GM18861 (cell line): ENCODE measurements at regions not wholly inside any gene's neighbourhood (a gene's known extent, or its start where the extent isn't known, plus 50 kb on each side); places are given as distances from the start of the nearest gene placed in this dataset.
A peak's percentile ranks its signal among the peaks of the same experiment; 100 is the strongest.

Experiments
- ATAC-seq: cut with Tn5 transposase; IDR thresholded peaks from one replicate; pipeline ENCODE4 v1.9.1; 2021; ENCODE audit not compliant: unreplicated experiment

DNA sequence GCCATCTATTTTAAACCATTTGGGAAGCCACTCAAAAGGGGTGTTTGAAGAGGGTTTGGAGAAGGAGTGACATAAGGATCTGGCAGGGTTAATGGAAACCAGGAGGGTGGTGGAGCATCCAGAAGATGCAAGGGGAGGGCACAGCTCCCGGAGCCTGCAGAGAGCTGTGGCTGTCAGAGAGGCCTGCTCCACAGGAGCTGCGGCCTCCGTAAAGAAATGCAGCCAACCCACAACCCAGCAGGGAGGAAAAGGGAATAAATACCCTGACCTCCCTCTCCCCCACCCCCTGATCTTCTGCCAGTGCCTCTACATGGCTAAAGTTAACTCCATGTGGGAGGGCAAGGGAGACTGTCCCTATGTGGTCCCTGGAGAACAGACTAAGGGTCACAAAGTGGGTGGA lies 567.1 kb upstream of the POU3F3 start:
- ATAC-seq: no peak

DNA sequence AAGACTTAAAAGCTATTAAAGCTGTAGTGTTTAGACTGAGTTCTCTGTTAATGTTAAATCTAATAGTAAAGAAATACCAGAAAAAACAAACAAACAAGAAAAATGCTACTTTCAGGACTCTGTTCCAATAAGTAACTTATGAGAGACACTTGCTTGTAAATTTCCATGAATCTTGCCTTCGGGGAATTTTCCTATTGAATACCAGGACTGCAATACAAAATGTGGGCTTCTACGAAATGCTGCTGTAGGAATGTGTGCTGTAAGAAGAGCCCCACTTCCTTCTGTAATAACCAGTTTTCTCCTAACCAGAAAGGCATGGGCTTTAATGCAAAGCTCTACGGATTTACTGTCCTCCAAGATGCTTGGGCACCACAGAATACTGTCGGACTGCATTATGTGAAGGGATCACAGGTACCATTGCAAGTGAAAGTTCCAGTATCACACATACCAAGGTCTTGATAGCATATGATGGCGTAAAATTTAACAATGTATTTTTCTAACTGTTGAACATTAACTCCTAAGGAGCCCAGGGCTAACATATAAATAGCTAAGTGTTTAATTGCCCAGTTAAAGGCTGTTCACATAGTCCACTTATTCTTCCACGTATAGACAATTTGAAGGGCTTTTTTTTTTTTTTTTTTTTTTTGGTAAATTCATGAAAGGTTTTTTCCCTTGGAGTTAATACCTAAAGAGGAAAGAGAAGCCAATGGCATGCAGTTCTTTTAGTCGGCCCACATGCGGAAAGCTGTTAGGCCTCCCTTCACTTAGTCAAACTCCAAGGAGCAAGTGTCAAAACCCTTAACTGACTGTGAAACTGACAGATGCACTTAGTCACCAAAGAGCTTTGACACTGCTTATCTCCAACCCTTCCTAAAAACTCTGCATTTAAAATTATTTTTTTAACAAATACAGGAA lies 564.0 kb upstream of the POU3F3 start:
- ATAC-seq: no peak

DNA sequence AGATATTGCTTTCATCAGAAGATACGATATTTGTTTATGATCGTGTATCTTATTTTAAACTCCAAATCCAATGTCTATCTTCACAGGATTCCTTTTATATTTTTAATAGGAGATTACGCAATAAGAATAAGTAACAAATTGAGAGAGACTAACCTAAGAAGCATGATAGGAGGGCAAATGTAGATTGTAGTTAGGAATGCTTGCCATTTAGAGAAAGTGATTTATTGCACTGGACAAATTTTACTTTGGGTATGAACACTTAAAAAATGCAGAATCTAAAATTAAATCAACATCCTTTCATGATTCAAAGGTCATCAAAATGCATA lies 563.4 kb upstream of the POU3F3 start:
- no peak for ATAC-seq

DNA sequence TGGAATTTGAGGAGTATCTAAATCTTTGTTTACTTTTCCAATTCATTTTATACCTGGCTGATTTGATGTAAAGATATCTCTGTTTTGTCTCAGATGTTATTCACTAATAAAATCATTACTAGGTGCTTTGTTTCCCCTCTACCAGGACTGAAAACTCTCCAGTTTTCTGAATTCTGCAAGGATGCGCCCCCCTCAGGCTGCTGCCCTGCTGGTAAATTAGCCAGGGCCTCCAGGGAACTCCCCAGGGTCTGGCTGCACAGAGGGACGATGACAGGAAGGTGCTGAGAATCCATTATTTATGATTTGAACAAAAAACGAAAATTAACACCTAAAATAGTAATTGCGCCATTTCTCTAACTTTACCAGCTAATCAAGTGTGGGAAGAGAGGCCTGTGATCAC lies 541.2 kb upstream of the POU3F3 start:
- no peak for ATAC-seq

DNA sequence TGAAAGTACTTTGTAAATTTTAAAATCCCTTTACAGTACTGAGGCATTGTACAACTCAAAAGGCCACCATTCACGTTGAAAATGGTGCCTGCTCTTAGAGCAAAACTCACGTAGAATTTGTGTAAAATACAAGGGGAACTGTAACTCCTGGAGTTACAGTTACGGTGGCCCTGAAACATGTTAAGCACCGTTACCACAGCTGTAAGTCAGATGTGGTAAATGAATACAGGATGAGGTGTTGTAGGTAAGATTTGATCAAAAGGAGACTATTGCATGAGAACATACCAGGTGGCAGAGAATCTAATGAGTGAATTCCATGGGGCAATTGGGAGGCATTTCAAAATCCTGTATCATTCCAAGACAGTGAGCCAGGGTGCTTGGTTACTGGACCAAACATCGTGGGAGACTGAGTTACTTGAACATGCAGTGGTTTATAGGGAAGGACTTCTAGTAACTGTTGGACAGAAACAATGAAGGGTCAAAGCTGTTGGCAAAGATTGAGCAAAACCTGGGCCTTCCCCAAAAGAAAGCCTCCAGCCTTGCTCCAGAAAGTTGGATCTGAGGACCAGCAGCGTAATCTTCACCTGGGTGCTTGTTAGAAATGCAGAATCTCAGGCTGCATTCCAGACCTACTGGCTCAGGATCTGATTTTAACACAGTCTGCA lies 535.8 kb upstream of the POU3F3 start:
- ATAC-seq: no peak

DNA sequence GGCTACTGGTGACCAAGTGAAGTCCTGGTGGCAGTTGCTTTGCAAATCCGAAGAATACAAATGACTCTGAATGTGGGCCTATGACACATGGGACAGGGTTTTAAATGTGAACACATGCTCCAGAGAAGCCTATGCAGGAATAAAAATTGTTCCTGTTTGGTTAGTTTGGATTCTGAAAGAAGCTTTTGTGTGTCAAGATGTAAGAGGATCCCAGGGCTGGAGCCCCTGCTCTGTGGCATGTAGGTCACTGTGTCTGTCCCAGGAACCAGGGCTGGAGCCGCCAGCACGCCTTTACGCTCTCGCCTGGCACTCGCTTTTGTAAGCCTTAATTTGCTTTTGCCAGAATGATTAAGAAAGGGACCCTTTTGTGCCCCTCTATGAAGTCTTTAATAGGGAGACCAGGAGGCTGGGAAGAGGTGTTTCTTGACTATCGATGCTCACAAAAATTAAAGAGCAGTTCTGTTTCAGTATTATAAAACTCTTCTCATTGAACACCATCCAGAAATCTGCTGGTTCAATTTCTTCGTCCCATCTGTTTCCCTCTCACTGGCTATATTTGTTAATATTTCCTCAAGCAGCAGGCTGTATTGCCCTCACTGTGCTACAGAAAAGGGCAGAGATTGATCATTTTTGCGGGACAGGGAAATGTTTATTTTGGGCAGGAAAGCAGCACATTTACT lies 532.7 kb upstream of the POU3F3 start:
- no peak for ATAC-seq

DNA sequence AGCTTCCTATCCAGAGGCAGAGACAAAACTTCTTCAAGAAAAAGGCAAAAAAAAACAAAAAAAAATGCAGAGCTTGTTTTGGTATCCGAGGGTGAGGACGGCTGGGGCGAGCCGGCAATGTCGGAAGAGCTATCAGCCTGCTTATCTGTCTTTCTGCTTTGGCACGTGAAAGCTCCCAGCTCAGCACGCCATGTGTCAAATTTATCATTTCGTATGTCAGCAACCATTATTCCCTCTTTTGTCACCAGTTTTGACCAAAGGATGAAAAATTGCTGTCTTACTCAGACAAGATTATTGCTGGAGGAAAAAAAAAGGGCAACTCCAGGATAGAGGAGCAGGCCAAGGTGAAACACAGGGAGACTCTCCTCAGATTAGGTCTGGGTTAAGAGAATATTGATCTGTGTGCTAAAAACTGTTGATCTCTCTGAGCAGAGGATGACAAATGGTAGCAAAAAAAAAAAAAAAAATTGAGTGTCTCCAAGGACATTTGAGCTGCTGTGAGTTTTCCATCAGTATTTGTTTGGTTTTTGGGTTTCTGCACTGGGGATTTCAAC lies 532.0 kb upstream of the POU3F3 start:
- ATAC-seq: no peak

DNA sequence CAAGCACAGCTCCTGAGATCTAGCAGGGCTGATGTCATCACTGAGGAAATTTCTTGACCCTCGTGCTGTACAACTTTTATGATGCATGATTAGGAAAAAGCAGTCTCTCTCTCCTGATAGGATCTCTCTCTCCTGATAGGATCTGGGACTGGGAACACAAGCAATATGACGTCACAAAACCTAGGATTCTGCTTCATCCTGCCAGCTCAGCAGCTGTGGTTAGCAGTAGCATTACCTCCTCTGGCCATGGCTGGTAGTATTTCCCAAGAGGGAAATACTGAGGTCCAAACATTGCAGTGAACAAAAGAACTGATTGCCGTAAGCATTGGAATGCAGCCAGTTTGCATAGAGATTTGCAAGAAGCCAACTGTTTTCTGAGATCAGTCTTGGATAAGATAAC lies 521.2 kb upstream of the POU3F3 start:
- no peak for ATAC-seq

DNA sequence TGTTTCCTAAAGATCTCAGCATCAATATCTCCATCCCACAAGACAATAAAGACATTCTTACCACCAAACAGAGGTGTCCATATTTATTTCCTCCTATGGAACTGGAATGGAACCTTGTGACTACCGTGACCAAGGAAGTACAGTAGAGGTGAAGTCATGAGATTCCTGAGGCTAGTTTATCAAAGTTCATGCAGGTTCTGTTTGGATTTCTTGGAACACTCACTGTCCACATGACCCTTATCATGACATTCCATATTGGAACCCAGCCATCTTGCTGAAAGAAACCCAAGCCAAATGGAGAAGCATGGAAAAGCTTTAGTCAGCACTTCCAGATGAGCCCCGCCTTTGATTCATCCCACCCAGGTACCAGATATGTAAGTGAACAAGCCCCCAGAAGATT lies 516.0 kb upstream of the POU3F3 start:
- ATAC-seq: no peak

DNA sequence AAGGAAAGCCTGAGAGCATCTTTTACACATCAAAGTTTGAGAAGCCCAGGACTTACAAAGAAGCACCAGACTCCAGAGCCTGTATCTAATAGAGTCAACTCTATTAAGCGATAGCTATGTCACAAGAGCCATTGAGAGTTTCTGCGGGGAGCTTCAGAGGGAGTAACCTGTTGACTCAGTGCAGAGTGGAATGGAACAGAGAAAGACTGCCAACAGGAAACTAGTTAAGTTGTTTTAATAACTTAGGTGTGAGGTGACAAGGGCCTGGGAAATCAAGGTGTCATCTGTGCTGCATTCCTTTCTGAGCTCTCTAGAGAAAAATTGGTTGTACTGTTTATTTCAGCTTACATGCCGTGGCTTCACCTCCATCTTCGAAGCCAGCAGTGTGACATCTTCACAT lies 513.8 kb upstream of the POU3F3 start:
- no peak for ATAC-seq

DNA sequence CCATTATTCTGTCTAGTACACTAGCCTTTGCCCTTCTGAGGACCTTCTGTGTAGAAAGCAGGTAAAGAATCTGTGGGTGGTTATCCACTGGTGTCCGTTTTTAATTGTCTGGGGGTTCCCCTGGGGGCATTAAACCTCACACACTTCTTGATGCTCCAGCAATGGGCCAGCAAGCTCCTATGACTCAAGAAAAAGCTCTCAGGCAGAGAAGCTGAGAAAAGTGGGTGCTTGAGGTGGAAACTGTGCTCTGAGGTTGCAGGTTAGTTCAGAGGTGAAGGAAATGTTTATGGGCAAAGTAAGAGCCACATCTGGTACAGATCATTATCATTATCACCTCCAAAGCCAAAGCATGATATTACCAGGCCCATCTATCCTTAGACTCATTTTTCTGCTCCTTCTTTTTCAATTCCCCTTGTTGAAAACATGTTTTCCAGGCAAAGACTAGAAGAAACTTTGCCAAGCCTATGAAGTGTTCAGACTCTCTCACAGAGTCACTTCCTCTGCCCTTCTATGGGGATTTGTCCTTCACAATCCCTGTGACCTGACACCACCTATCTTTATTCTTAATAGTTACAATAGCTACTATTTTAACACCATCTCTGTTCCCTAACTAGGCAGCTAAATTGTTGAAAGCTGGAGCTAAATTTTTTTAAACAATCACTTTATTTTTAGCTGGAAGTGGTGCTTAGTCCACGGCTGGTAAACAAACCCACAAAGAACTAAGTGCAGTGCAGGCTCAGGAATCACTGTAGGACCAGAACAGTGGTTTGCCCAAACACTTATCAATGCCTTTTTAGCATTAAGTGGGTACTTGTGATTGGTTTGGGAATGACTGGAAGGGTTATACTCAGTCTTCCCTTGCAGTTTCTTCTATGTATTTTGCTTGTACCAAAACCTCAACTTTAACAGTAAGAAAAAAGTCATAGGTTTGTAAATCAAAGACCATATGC lies 512.8 kb upstream of the POU3F3 start:
- ATAC-seq: no peak

DNA sequence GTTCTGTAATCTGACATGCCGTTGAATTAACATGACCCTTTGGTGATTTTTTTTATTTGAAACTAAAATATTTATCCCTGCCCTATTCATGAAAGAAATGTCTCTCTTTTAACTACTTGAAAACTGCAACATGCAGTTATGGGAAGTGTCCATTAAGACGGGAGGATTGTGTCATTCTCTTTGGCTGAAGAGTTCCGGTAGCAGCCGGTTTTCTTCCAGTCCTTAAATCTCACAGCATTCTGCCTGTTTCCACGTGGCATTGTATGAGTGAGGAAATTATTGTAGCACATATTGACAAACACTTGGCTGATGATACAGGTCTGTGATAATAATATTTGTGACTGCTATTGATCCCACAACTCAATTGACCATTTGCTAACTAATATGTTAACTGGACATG lies 509.6 kb upstream of the POU3F3 start:
- ATAC-seq: no peak

DNA sequence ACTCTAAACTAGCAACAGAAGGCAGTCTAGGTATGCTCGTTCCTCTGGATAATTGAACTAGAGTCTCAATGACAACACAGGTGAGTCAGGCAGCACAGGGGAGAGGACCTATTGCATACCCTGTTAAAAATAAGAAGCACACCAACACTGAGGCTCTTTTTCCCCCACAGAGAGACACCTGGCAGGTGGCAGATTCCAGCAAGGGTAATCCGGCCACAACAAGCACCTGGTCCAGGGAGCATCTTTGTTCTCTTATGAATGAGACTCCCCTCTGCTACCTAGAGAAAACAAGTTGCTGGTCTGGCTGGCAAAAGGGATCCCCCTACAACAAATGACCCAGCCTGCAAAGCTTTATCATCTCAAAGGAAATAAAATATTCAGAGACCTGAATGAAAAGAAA lies 508.9 kb upstream of the POU3F3 start:
- no peak for ATAC-seq

DNA sequence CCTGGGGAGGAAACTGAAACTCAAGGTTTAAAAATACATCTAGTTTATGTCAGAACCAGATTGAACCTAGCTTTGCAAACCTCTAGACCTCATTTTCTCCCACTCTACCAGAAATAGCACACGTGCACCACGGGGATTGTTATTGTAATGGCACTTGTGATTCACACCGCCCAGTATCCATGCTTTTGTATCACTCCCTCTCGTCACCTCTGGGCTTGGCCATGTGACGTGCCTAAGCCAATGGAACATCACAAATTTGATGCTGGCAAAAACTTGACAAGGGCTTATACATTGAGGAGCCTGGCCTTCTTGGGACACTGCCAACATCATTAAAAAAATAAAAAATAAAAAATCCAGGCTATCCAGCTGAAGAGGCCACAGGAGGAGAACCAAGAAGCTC lies 495.8 kb upstream of the POU3F3 start:
- ATAC-seq: no peak

DNA sequence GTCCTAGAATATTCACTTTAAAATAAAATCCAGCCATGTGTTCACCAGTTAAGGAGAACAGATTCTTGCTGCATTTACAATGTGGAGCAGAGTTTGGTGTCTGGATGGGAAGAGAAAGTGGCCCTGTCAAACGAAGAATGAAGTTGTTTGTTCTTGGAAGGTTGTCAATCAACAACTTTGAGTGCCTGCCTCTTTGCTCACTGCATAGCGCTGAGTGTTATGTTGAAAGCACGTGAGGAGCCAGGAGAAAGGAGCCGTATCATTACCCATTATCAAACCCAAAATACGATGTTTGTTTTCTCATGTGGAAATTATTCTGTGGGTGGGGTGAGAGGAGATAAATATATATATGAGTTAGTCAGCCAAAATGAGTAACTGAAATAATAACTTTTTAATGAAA lies 492.5 kb upstream of the POU3F3 start:
- ATAC-seq: no peak

DNA sequence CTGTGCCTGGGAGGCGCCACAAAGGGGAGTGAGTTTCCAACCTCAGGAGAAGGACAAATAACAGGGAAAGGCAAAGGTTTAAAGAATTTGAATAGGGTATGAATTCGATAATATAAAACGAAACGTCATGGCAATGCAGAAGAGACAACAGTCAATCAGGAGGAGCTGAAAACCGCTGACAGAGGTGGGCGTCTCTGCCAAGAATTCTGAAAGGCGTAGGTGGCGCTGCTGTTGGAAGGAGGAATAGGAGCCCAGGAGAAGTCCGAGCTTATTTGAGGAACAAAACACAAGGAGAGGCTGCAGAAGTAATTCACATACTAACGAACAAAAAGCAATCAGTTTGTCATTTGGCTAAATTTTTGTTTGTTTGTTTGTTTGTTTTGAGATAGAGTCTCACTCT lies 485.8 kb upstream of the POU3F3 start:
- ATAC-seq: no peak

DNA sequence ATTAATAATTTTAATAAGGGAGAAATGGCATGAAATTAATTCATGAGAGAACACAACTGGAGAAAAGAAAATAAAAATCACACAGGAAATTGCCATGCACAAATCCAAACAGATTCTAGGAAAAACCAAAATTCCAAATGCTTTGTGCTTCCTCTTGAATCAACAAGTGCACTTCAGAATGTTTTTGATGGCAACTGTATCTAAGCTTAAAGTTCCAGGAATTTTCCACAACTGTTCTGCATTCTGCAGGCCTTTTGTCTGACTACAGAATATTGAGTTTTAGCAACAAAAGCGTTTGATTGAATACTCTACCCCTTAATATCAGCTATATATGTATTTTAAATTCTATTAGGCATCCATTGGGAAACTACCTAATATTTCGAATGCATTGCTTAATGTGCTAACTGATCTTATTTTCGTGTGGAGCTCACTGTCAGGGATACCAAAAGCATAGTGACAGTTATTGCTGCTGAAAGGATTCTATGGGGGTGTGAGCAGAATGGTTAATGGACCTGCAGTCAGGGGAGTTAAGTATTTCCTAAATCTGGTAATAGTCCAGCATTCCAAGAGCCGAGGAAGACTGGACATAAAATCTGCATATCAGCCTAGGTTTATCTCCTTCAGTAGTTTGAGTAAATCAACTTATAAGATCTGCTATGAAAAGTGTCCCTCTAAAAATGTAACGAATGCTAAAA lies 482.7 kb upstream of the POU3F3 start:
- no peak for ATAC-seq

DNA sequence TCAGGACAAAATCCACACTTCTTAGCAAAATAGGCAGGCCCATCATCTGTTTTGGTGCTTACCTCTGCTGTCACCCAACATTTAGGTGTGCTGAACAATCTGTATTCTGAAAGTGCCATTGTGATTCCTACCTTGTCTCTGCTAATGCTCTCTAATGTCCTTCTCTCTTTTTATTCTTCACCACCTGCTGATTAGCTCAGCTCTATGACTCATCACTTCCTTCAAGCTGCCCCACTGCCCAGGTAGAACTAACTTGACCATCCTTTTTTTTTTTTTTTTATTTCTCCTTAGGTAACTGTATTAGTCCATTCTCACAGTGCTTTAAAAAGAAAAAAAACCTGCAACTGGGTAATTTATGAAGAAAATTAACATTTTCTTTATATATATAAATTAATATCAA lies 478.7 kb upstream of the POU3F3 start:
- ATAC-seq: no peak

DNA sequence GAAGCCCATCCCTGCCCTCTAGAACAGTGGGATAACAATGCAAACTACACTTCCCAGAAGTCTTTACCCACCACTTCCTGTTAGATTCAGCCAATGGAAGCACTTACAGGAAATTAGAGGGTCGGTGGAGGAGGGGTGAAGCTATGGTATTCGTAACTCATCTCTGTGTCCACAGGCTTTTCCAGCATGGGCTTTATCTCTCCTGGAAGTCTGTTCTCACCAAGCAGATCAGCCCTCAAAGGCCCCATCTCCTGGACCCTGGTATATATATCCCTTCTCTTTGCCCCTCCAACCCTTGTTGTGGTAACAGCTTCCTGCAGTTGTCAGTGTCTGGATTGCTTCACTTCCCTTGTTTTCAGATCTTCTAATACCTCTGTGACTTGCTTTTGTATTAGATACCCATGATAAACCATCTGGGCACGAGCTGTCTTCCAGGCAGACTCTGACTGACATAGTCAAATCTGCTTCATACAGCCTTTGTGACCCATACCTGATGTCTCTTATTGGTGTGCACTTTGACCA lies 475.0 kb upstream of the POU3F3 start:
- peak; percentile 79 for ATAC-seq

DNA sequence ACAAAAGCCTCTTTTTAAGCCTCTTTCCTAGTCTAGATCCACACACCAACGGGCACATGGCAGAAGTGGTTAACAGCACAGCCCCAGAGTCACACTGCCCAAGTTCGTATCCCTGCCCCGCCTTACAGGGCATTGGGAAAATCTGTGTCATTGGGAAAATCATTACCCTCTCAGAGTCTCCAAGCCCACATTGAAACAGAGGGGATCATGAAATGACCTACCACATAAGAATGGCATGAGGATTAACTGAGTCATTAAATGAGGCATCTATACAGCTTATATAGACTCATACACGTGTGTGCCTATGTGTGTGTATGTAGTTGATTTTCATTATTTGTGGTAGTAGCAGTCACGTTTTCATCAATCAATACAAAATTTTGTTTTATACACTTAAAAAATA lies 469.0 kb upstream of the POU3F3 start:
- no peak for ATAC-seq
